ENCODE measurements at regions not wholly inside any gene's neighbourhood (a gene's known extent, or its start where the extent isn't known, plus 50 kb on each side); places are given as distances from the start of the nearest gene placed in this dataset.

GRCh38 chr3:144063306-144063705 is 91.7 kb downstream of the DIPK2A start:
- TF ChIP-seq ZNF274 (IDR thresholded peaks at IDR 0.05; ENCODE audit: low read depth, low read length) (no peak), YY1 (IDR thresholded peaks at IDR 0.05; ENCODE audit: insufficient read depth, insufficient read length) (no peak), SUZ12 (IDR thresholded peaks at IDR 0.05; ENCODE audit: extremely low read depth, insufficient read depth, insufficient read length) (no peak)

All from NT2/D1 (cell line).